GM21529 (cell line): ENCODE measurements at regions not wholly inside any gene's neighbourhood (a gene's known extent, or its start where the extent isn't known, plus 50 kb on each side); places are given as distances from the start of the nearest gene placed in this dataset.

Experiments
- ATAC-seq: cut with Tn5 transposase; IDR thresholded peaks from one replicate; pipeline ENCODE4 v1.9.1; 2021; ENCODE audit not compliant: unreplicated experiment

GRCh38 chr2:19725392-19725791, 176.4 kb downstream of the TTC32 start:
- no peak for ATAC-seq

DNA sequence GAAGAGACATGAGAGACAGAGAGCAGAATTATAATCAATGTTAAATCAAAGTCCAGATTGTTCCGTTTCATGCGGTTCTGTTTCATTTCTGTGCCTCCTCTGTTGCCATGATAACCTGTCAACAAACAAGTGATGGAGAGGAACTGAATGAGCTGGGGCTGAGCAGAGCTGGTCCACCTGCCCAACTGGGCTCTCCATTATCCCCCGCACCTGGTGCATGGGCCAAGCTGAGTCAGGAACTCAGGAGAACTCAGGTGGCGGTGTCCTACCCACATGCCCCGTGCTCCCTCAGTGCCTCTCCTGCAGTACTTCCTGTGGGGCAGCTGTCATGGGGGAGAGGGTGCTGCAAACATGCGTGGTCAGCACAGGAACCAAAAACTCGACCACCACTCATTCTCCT, 178.8 kb downstream of the TTC32 start:
- no peak for ATAC-seq

- no peak for ATAC-seq
These were observed 179.2 kb downstream of the TTC32 start for GRCh38 chr2:19722531-19722971.

DNA sequence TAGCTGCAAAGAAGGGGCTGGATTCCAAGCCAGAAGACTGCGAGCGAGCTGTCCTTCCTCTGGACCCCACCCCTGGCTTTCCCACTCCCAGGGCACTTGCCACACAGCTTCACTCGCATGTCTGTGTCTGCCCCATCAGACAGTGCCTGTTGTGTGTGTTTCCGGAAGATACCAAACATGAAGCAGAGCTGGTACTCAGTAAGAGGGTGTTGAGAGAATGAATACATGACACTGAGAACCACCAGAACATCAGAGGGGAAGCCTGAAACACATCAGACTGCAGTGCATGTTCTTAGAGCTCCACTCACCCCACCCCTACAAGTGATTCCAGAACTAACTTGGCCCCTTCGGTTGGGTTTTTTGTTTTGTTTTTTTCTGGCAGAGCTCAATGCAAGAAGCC, 181.5 kb downstream of the TTC32 start:
- no peak for ATAC-seq

DNA sequence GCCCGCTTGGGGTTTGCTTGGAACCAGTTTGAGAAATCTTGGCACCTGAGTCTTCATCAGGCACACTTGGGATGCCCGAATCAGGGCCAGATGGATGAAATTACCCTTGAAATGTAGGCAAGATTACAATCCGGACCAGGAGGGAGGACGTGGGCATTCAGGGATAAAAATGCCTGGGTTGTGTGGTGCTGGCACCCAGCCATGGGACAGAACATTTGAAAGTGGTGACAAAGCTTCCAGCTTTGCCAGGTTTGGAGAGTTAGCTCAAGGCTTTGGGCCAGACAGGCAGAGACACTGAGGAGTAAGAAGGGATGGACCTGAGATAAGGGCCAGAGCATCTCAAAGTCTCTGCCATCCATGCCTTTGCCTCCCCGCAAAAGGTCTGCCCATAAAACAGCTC, 182.2 kb downstream of the TTC32 start:
- no peak for ATAC-seq

DNA sequence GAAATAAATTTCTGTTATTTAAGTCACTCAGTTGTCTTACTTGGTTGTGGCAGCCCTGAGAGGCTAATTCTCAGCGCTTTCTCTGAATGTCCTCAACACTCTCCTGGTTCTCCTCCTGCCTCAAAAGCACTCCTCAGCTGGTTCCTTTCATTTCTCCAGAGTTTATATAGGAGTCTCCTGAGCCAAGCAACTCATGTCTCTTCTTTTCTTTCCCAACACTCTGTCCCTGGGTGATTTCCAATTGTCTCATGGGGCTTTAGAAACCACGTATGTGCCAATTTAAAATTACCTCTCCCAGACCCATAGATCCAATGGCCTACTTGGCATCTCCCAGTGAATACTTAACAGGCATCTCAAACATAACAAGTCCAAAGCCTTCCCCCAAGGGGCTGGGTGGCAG, 184.3 kb downstream of the TTC32 start:
- ATAC-seq, result no peak

DNA sequence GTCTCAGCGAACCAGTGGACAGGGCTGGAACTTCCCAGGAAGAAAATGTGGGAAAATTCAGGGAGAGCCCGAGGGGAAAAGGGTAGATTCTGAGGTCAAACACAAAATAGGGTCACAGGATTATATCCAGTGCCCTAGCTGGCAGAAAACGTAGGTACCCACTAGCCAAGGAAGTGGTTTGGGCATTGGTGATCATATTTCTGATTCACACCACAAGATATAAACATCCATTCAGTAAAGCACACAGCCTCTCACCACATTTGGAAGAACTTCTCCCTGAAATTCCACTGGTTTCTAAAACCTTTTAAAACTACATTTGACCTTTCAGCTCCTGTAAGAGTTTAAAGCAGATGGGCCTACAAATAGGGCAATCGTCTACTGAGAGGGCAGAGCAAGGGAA, 186.9 kb downstream of the TTC32 start:
- ATAC-seq, result no peak

DNA sequence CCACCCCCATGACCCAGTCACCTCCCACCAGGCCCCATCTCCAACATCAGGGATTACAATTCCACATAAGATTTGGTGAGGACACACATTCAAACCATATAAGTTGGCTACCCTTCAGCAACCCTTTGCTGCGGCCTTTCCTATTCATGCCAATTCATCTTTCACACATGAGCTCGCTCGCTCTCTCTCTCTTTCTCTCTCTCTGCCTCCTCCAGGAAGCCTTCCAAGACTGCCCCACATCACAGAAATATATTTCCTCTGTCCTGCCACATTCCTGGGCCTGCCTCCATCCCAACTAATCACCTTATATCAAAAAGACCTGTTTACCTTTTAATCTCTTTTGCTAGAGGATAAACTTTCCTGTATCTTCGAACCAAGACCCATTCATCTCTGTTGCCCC, 188.9 kb downstream of the TTC32 start:
- no peak for ATAC-seq

DNA sequence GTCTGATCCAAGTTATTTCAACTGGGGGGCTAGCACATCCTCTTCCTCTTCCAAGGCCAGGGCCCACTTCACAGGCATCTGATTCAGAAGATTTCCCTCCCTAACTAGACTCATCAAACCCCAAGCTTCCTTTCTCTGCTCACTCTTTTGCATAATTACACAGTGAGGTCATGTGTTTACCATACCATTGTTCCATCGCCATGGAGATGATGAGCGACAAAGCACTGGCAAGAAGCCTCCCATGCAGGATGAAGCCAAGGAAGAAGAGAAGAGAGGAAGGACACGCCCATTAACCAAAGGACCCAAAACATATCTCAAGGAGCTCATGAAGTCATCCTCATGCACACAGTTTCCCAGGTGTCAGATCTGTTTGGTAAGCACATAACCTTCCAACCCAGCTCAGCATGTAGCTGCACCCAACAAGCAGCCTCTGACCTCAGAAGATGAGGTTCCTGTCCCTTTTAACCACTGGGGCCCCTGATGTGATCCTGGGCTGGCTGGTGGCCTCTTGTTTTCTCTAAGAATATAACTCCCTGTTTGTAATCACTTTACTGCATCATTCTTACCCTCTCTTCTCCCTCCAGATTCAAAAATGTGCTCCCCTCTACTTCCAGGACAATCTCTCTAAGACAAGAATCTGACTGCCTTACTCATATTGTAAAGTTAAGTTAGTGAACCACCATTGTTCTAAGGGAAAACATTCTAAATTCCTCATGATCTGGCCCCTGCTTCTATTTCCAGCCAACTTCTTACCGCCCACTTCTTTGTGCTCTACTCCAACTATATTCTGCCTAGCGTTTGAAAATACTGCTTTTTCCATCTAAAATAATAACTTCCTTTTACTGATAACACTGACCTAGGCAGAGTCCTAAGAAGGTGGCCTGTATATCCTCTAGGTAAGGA, 190.1 kb downstream of the TTC32 start:
- ATAC-seq, result no peak

- no peak for ATAC-seq
These were observed 191.6 kb downstream of the TTC32 start for GRCh38 chr2:19710230-19710629.

GRCh38 chr2:19709553-19709952, 192.2 kb downstream of the TTC32 start:
- ATAC-seq, result no peak

DNA sequence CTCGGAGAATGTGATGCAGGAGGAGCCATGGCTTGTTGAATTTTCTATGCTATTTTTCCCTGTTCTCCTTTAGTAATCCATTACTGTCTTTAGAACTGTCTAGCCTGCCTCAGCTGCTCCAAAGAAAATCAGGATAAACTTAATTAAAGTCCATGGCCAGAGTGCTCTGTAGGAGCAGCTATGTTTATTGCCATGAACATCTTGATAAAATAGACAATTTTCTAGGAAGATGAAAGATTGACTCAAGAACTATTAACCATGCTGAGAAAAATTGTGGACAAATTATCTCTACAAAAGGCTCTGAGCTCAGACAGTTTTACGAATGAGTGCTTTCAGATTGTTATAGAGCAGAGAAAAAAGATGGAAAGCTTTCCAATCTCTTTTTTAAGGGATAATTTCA, 193.0 kb downstream of the TTC32 start:
- ATAC-seq, result no peak

- no peak for ATAC-seq
These were observed 195.5 kb downstream of the TTC32 start for GRCh38 chr2:19706332-19706731.

DNA sequence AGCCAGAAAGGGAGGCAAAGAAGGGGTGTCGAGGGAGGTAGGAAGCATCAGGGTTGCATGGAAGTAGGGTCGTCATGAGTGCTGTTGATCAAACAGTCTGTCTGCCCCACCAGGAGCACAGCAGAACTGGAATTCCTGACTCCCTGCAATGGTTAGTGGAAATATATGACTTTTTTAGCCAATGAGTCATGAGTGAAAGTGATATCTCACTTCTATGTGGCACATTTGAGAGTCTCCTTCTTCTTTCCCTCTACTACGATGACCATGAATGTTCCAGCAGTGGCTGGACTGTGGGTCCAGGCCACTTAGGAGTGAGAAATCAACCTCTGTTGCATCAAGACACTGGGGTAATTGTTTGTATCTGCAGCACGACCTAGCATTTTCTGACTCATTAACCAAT, 199.5 kb downstream of the TTC32 start:
- ATAC-seq, result no peak

GRCh38 chr2:19700861-19701585, 200.8 kb downstream of the TTC32 start:
- ATAC-seq, result no peak

DNA sequence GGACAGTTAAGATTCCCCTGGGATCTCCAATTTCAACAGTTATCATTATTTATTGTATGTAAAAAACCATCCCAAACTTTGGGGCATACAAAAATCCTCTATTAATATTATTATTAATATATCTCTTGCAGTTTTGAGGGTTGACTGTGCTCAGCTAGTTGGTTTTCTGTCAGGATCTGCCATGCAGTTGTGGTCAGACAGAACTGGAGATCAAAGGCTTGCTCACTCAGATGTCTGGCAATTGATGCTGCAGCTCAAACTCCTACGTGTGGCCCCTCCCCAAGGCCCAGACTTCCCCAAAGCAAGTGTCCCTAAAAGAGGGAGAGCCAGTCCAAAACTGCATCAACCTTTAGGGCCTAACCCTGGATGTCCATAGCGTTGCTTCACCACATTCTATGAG, 204.7 kb downstream of the TTC32 start:
- no peak for ATAC-seq

DNA sequence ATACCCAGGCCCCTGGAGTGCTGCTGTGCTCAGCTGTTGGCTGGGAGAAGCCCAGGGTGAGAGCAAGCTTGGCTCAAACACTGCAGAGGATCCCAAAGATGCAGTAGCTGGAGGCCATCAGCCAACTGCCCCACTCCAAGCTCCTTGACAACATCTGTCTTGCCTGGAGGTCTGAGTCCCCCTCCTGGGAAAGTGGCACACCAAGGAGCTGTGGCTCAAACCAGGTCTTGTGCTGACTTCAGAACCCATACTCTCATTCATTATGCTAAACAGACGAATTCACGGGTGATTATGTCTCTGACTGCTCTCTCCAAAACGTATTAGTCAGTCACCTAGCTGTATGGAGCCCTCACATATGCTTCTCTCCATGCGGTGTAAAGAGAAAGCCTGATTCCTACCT, 206.1 kb downstream of the TTC32 start:
- no peak for ATAC-seq

GRCh38 chr2:19691892-19692291, 209.9 kb downstream of the TTC32 start:
- no peak for ATAC-seq

- ATAC-seq, result no peak
These were observed 211.4 kb downstream of the TTC32 start for GRCh38 chr2:19690429-19690828.

DNA sequence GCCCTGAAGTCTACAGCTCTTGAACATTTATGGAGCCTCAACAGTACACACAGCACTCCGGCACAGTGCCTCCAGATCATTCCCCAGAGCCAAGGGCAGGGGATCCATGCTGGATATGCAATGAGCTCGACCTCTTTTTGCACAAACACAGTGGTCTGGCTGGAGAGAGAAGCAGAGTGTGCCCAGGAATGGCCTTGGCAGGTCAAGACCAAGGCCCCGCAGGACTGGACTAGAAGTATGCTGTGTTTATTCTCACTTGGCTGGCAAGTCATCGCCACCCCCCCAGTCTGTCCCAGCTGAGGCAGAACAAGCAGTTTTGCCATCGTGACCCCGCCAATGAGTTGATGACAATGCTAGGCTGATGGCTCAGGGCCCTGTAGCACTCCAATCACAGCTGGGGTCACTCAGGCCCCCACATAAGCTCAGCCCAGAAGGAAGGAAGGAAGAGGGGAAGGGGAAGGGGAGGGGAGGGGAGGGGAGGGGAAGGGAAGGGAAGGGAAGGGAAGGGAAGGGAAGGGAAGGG, 212.1 kb downstream of the TTC32 start:
- ATAC-seq, result no peak

DNA sequence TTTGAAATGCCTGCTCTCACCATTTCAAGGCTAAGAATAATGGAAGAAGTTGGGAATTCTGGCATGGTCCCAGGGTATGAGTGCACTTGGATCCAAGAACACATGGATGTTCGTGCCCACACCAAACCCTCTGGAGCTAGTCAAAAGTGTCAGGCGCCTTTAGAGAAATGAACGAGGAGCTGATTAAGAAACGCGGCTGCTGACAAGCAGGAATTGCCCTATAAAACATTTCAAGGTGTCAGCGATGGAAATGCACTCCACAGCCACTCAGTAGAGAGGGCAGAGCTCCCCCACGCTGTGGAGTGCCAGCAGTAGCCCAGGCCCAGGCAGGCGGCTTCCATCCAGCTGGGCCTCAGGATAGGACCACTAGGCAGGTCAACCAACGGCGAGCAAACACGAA, 213.7 kb downstream of the TTC32 start:
- ATAC-seq, result no peak

GRCh38 chr2:19687017-19687659, 214.6 kb downstream of the TTC32 start:
- no peak for ATAC-seq
